Dedifferentiated amniotic fluid mesenchymal stem cell (primary cell): ENCODE measurements at regions not wholly inside any gene's neighbourhood (a gene's known extent, or its start where the extent isn't known, plus 50 kb on each side); places are given as distances from the start of the nearest gene placed in this dataset.
"Not testable (repeated sequence)": the region's sequence is repeated elsewhere in the genome, so short reads cannot be mapped to it uniquely, and the experiment has no call there.

ENCODE experiments used
- DNase-seq: peaks from one replicate; pipeline ENCODE4 v3.0.0-alpha.2; 2016; ENCODE audit errors: extremely low spot score

DNA sequence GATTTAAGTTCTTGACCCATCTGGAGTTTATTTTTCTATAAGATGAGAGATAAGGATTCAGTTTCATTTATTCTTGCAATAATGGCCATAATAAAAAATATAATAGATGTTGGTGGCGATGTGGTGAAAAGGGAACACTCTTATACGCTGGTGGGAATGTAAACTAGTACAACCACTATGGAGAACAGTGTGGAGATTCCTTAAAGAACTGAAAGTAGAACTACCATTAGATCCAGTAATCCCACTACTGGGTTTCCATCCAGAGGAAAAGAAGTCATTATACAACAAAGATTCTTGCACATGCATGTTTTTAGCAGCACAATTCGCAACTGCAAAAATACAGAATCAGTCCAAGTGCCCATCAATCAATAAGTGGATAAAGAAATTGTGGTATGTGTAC, 1040.5 kb upstream of the GYPC start:
- no peak for DNase-seq

GRCh38 chr2:125630377-125630776, 1025.6 kb upstream of the GYPC start:
- no peak for DNase-seq

DNA sequence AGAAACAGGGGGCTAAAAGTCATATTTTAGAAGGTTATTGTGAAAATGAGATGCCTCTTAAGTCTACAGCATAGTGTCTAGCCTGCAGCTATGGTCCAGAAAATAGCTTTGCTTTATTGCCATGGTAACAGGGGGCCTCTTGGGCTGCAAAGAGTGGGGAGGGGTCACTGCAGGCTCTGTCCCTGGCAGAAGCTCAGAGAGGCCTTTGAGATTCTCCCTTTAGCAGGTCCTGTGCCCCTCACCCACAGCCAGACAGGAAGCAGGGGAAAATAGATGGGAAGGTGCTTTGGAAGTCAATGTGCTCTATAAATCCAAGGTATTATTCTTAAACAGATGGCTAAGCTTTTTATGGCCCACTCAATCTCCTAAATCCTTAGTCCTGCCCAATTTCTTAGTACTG, 1021.3 kb upstream of the GYPC start:
- DNase-seq, result no peak

- no peak for DNase-seq
Measured at GRCh38 chr2:125638345-125638744, 1017.6 kb upstream of the GYPC start.

- DNase-seq, result no peak
Measured at GRCh38 chr2:125642032-125642431, 1013.9 kb upstream of the GYPC start.

DNA sequence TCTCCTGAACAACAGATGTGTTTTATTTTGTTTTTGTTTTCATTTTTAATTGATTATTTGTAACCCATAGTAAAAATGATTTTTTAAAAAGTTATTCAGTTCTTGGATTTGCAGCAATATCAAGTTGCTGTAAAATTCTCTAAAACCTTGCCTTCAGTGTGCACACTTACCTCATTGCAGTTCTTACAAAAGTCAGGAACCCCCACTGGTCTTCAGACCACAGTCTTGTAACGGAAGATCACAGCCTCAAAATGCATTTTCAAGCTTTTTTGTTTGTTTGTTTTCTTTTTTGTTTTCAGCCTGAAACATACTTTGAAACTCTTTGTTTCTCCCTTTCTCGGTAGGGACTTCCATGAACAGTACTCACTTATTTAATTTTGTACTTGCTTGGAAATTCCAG, 1012.8 kb upstream of the GYPC start:
- no peak for DNase-seq

GRCh38 chr2:125643585-125643984, 1012.4 kb upstream of the GYPC start:
- no peak for DNase-seq

GRCh38 chr2:125644257-125644656, 1011.7 kb upstream of the GYPC start:
- no peak for DNase-seq

DNA sequence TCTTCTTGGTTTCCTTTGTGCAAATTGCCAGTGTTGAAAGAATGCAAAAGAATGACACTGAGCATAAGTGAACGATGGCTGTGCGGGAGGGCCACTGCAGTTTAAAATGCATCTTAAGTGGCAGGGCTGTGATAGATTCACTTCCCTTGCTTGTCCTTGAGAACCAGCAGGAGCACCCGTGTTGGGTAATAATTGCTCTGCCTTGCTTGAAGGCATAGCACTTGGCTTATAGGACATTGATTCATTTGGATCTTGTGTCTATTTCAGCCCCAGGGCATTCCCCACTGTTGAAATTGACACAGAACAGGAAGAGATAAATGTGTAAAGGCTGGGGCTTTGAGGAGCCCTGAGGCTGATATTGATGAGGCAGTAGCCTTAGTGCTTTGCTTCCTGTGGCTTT, 1003.7 kb upstream of the GYPC start:
- no peak for DNase-seq

- DNase-seq, result no peak
Measured at GRCh38 chr2:125654226-125654625, 1001.7 kb upstream of the GYPC start.

DNA sequence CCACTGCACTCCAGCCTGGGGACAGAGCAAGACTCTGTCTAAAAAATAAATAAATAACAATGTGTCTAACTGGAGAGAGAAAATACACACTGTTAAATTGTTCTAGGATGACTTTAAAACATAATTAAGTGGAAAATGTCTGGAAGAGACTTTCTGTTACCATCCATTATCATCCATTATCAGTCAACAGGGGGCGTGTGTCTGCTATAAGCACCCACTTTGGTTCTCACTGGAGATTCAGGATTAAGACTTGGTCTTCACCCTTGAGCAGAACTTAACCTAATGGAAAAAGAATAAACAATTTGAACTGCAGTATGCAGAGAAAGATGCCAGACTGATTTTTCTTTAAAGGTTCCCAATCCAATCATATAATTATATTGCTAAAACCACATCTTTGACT, 999.8 kb upstream of the GYPC start:
- DNase-seq, result no peak

DNA sequence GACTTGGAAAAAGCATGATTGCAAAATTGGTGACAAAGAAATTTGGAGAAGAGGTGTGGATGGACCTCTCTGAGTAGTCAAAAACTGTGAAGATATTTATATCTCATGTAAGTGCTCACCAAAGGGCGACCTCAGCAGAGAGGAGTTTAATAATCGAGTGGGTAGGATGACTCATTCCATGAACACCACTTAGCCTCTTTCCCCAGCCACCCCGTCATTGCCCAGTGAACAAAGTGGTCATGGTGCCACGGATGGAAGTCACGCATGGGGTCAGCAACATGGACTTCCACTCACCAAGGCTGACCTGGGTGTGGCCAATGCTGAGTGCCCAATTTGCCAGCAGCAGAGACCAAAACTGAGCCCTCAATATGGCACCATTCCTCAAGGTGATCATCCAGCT, 997.4 kb upstream of the GYPC start:
- DNase-seq, result no peak

- not testable (repeated sequence) for DNase-seq
Measured at GRCh38 chr2:125660369-125660768, 995.6 kb upstream of the GYPC start.

DNA sequence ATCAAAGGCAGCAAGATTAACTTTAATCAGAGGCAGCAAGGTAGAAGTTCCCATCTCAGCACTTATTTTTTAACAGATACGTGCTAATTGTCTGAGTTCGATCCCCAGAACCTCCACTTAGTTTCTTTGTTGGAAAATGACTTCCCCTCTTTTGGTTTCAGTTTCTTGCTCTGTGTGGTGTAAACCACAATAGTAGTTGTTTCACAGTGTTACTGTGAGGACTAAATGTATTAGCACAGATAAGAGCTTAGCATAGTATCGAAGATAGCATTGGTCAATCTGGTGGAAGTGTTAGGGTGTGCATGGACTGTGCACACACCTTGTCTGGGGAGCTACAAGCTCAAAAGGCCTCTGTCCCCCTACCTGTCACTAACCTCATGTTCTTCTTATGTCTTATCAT, 988.3 kb upstream of the GYPC start:
- no peak for DNase-seq

DNA sequence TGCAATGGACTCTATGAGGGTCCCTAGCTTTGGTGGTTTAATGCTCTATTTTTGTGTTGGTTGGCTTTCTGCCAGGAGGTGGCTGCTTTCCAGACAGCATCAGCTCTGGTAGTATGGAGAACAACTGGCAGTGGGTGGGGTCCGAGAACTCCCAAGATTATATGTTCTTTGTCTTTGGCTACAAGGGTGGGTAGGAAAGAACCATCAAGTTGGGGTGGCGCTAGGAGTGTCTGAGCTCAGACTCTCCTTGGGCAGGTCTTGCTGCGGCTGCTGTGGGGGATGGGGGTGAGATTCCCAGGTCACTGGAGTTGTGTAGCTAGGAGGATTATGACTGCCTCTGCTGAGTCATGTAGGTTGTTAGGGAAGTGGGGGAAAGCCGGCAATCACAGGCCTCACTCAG, 976.1 kb upstream of the GYPC start:
- DNase-seq, result no peak

GRCh38 chr2:125680809-125681208, 975.1 kb upstream of the GYPC start:
- DNase-seq, result no peak

GRCh38 chr2:125681576-125681975, 974.4 kb upstream of the GYPC start:
- no peak for DNase-seq

- DNase-seq, result no peak
Measured at GRCh38 chr2:125681976-125682805, 973.8 kb upstream of the GYPC start.

DNA sequence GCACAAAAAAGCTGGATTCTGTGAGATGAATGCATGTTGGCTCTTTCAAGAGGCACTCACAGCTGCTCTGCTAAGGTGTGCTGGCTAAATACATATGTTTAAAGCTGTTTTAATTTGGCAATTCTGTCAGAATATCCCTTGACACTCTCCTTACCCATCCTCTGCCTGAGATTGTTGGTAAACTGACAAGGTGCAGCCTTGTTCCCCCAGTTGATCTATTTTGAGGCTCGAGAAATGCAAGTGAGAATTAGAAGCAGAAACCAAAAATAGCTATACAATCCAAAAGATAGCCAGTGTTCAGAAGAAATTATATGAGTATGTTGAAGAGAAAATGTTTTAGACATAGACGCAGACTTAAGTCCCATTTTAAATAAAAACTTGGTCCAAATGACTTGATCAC, 971.7 kb upstream of the GYPC start:
- DNase-seq, result no peak

- DNase-seq, result no peak
Measured at GRCh38 chr2:125684932-125685331, 971.0 kb upstream of the GYPC start.

DNA sequence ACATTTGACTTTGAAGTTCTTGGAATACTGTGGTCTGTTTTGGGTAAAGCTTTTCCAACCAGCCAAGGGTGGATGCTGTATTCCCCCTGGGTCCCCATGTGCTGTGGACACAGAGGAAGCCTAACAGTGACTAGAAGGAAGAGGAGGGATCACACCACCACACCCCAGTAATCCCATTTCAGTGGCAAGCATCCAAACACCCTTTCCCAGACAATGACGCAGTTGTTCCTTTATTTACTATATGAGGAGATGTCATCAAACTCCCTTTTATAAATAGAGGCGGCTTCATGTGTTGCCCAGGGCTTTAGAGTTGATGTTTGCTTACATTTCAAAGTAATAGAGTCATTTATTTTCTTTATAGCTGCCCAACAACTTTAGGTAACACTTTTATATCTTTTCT, 959.4 kb upstream of the GYPC start:
- no peak for DNase-seq

DNA sequence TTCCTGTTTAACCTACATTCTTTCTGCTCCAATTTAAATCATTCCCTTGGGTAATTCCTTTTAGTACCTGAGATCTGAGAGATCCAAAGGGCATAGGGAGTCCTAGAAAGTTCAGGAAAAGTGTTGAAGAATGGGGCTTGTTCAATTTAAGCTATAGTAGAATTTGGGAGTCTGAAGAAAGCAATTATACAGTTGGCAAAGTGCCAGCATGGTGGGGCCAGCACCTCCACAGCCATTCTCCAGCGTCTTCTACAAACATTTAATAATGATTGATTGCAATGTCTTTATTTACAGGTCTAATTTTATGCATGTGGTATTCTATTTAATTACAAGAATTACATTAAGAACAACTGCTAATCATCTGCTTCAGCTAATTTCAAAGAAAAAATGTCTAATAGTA, 957.7 kb upstream of the GYPC start:
- no peak for DNase-seq

DNA sequence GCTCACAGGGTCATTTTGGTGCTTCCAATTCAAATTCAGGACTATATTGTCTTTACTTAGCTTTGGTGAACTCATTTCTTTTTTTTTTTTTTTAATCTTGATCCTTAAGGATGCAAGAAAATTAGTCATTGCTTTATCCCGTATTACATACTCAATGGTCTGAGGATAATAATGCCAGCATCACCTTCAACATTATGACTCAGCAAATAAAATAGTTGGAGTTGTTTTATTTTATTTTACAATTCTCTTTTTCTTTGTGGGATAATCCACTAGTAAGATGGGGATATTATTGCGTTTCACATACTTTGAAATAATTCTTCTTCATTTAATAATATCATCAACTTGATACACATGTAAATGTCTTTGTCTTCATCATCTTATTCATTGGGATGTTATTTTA, 954.9 kb upstream of the GYPC start:
- peak; percentile 7 for DNase-seq

- DNase-seq, result peak; percentile 14
Measured at GRCh38 chr2:125707611-125708010, 948.3 kb upstream of the GYPC start.
